ENCODE measurements at regions not wholly inside any gene's neighbourhood (a gene's known extent, or its start where the extent isn't known, plus 50 kb on each side); places are given as distances from the start of the nearest gene placed in this dataset.

- ChIA-PET POLR2A (no interaction called here), CTCF (no interaction called here)
- no peaks in the 10 kb centered on the region for H3K27me3 ChIP-seq (replicated peaks in 1 of 4; ENCODE audit: control extremely low read depth in 1 of 4, control insufficient read depth in 3 of 4, insufficient read depth in 4 of 4, low read length in 3 of 4)
- no peaks in the 10 kb centered on the region for H3K4me1 ChIP-seq (ENCODE audit: control insufficient read depth in 2 of 2, insufficient read depth in 2 of 2, low read length in 2 of 2)
- no peaks in the 10 kb centered on the region for H4K20me1 ChIP-seq (ENCODE audit: control insufficient read depth, insufficient read depth, low read length, poor library complexity, severe bottlenecking)
- H3K79me2 ChIP-seq (ENCODE audit: control insufficient read depth, insufficient read depth, low read length) = no peaks in the 10 kb centered on the region
- ATAC-seq (ENCODE audit: low read depth) (no peak), DNase-seq (no peak)
- intact Hi-C loops (cut with micrococcal nuclease) = no loop called here
- H3K9me3 ChIP-seq (ENCODE audit: control extremely low read depth in 1 of 3, control insufficient read depth in 2 of 3, insufficient read depth in 1 of 3, low read length in 2 of 3) = no peaks in the 10 kb centered on the region
- H2AFZ ChIP-seq (ENCODE audit: insufficient read depth, low read depth, low read length, poor library complexity, severe bottlenecking) = no peak overlapping the region
- H3K36me3 ChIP-seq (replicated peaks in 1 of 2; ENCODE audit: control extremely low read depth in 1 of 2, control insufficient read depth in 1 of 2, extremely low read depth in 1 of 2, insufficient read depth in 2 of 2, low read length in 1 of 2) = no peaks in the 10 kb centered on the region
- Mint-ChIP-seq H3K27me3 (no peaks in the 10 kb centered on the region), H3K4me1 (no peaks in the 10 kb centered on the region), H3K27ac (no peak overlapping the region), H3K4me3 (no peak overlapping the region), H3K9me3 (ENCODE audit: insufficient read depth) (peaks cover under 1% of the 10 kb centered on the region)
- no peak overlapping the region for H3K27ac ChIP-seq (ENCODE audit: low read length in 2 of 2)
- WGBS (ENCODE audit: insufficient coverage) = no CpG with 5 or more reads among the region's 4 CpGs
- H3K4me2 ChIP-seq (replicated peaks; ENCODE audit: low read depth, low read length, poor library complexity, severe bottlenecking) = no peak overlapping the region
- H3K9ac ChIP-seq (ENCODE audit: low read length) = no peak overlapping the region
- TF ChIP-seq CTCF (IDR thresholded peaks at IDR 0.05) = no peak
- no peak for TF ChIP-seq EZH2 (IDR thresholded peaks at IDR 0.05; ENCODE audit: borderline replicate concordance, insufficient read depth, low read depth, low read length, poor library complexity, severe bottlenecking)
- no peak overlapping the region for H3K4me3 ChIP-seq (ENCODE audit: control extremely low read depth in 1 of 5, extremely low read depth in 1 of 5, insufficient read depth in 1 of 5, low read depth in 2 of 5, low read length in 4 of 5)
Observed at GRCh38 chr10:107718864-107719263, 554.4 kb upstream of the SORCS1 start.

- Mint-ChIP-seq H3K27ac (no peak overlapping the region), H3K4me1 (no peaks in the 10 kb centered on the region), H3K27me3 (no peaks in the 10 kb centered on the region), H3K4me3 (no peak overlapping the region), H3K9me3 (ENCODE audit: insufficient read depth) (no peaks in the 10 kb centered on the region)
- Histone ChIP-seq H3K79me2 (ENCODE audit: control insufficient read depth, insufficient read depth, low read length) (no peaks in the 10 kb centered on the region), H4K20me1 (ENCODE audit: control insufficient read depth, insufficient read depth, low read length, poor library complexity, severe bottlenecking) (no peaks in the 10 kb centered on the region), H3K9me3 (ENCODE audit: control extremely low read depth in 1 of 3, control insufficient read depth in 2 of 3, insufficient read depth in 1 of 3, low read length in 2 of 3) (no peaks in the 10 kb centered on the region), H3K4me2 (replicated peaks; ENCODE audit: low read depth, low read length, poor library complexity, severe bottlenecking) (no peak overlapping the region), H3K9ac (ENCODE audit: low read length) (no peak overlapping the region), H3K4me1 (ENCODE audit: control insufficient read depth in 2 of 2, insufficient read depth in 2 of 2, low read length in 2 of 2) (no peaks in the 10 kb centered on the region), H3K36me3 (replicated peaks in 1 of 2; ENCODE audit: control extremely low read depth in 1 of 2, control insufficient read depth in 1 of 2, extremely low read depth in 1 of 2, insufficient read depth in 2 of 2, low read length in 1 of 2) (no peaks in the 10 kb centered on the region), H3K27me3 (replicated peaks in 1 of 4; ENCODE audit: control extremely low read depth in 1 of 4, control insufficient read depth in 3 of 4, insufficient read depth in 4 of 4, low read length in 3 of 4) (no peaks in the 10 kb centered on the region), H3K4me3 (ENCODE audit: control extremely low read depth in 1 of 5, extremely low read depth in 1 of 5, insufficient read depth in 1 of 5, low read depth in 2 of 5, low read length in 4 of 5) (no peak overlapping the region), H2AFZ (ENCODE audit: insufficient read depth, low read depth, low read length, poor library complexity, severe bottlenecking) (no peak overlapping the region), H3K27ac (ENCODE audit: low read length in 2 of 2) (no peak overlapping the region)
- TF ChIP-seq EZH2 (IDR thresholded peaks at IDR 0.05; ENCODE audit: borderline replicate concordance, insufficient read depth, low read depth, low read length, poor library complexity, severe bottlenecking) (no peak), CTCF (IDR thresholded peaks at IDR 0.05) (no peak)
- intact Hi-C loops (cut with micrococcal nuclease) = no loop called here
- POLR2A ChIA-PET = no interaction called here
- CTCF ChIA-PET = no interaction called here
- 83% methylated on average over 1 of the region's 2 CpGs for WGBS (ENCODE audit: insufficient coverage)
- ATAC-seq (ENCODE audit: low read depth) = no peak
- DNase-seq = no peak
Observed at GRCh38 chr10:107717046-107717445, 552.5 kb upstream of the SORCS1 start.

All from B cell (primary cell).